HG02870 (cell line): ENCODE measurements at regions not wholly inside any gene's neighbourhood (a gene's known extent, or its start where the extent isn't known, plus 50 kb on each side); places are given as distances from the start of the nearest gene placed in this dataset.

Source experiments
- ATAC-seq: cut with Tn5 transposase; IDR thresholded peaks from one replicate; pipeline ENCODE4 v1.9.1; 2021; ENCODE audit warnings: mild to moderate bottlenecking, moderate library complexity; ENCODE audit not compliant: unreplicated experiment

DNA sequence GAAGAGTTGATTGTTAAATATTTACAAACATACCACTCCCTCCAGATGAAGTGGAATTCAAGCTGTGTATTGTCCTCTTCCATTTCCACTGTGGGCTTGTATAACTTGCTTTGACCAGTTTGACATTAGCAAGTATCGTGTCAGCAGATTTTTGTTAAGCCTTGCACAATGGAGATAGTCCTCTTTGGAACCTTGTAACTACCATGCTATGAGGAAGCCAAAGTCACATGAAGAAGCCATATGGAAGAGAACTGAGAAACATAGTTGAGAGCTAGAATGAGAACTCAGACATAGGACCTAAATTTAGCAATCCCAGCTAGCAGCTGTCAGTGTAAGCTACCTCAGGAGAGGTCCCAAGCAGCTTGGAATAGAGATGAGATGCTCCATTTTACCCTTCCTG is 889.2 kb downstream of the PDCD6IP start:
- ATAC-seq: no peak

GRCh38 chr3:34696831-34697230 is 898.4 kb downstream of the PDCD6IP start:
- no peak for ATAC-seq

GRCh38 chr3:34703053-34703452 is 904.6 kb downstream of the PDCD6IP start:
- no peak for ATAC-seq

DNA sequence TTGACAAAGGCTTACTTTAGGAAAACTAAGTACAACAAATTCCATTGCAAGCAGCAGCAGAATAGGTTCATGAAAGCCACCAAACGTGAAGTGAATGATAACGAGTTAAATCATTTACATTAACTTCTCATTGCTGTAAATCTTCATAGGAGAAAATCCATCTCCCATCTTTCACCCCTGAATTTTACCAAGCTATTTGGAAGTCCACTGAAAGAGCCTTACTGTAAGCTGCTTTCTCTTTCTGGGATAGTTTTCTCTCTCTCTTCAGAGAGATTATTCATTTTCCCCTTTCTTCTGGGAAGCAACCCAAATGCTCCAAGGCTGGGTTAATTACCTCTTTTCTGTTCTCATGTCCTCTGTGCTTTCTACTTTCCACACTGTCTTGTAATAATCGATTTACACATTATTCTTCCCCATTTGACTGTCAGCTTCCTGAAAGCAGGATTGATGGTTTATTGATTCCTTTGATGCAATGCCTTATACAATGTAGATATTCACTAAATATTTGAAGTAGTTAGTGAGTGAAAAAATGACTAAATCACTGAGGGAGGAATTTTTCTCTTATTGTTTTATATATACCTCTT is 914.3 kb upstream of the ARPP21 start:
- no peak for ATAC-seq

- no peak for ATAC-seq
Observed at GRCh38 chr3:34725774-34726173, 913.6 kb upstream of the ARPP21 start.

DNA sequence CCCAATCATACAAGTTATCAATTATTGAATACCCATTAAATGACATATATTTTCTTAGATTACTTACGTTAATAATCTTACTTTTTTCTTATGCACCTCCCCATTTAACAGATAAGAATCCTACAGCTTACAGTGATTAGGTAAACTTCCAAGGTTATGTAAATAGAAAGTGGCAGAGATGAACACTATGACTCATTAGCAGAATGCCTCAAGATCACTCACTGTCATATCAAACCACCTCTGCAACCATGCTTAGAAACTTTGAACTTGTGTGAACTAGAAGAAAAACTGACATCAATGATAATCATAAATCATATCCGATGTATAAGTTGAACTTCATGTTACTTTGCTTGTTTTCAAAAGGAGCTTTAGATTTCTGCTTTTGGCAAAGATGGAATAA is 911.6 kb upstream of the ARPP21 start:
- no peak for ATAC-seq

GRCh38 chr3:34742151-34742550 is 897.2 kb upstream of the ARPP21 start:
- ATAC-seq: no peak

DNA sequence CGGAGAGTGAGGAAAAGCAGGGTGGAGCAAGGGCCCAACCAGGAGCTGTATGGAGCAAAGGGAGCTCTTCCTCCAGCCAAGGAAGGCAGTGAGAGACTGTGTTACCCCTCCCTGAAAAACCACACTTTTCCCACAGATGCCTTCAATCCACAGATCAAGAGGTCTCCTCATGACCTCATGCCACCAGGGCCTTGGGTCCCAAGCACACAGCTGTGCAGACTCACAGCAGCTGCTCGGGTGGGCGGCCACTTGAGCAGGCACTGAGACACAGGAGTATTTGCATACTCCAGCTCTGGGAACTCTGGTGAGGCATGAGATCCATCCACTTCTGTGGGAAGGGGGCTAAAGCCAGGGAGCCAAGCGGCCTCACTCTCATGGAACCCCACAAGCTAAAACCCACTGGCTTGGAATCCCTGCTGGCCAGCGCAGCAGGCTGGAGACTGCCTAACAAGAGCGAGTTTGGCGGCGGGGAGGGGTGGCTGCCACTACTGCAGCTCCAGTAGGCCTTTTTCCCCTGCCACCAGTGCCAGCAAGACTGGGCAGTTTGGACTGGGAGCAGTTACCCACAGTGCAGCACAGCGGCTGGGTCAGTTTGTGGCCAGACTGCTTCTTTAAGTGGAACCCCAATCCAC is 880.6 kb upstream of the ARPP21 start:
- no peak for ATAC-seq

GRCh38 chr3:34777386-34777785 is 861.9 kb upstream of the ARPP21 start:
- ATAC-seq: no peak

- no peak for ATAC-seq
Observed at GRCh38 chr3:34779092-34779491, 860.2 kb upstream of the ARPP21 start.

DNA sequence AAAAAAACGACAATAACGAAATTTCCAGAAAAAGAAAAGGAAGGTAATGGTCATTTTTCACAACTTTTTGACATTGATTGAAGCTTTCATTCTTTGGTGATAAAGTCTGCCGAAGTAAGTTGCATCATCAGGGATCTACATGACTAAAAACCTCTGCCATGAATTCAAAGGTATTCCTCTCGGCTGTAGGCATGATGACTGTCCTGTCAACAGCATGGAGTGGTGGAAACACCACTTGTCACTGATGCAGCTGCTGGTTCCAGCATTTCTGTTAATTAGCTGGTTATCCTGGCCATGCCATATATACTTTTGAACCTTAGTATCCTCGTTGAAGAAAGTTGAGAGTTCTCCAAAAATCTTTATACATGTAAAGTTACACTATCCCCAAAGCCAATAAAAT is 859.0 kb upstream of the ARPP21 start:
- no peak for ATAC-seq

GRCh38 chr3:34780973-34781372 is 858.4 kb upstream of the ARPP21 start:
- no peak for ATAC-seq

GRCh38 chr3:34782871-34783270 is 856.5 kb upstream of the ARPP21 start:
- ATAC-seq: no peak

GRCh38 chr3:34783876-34784275 is 855.4 kb upstream of the ARPP21 start:
- no peak for ATAC-seq

GRCh38 chr3:34793057-34793456 is 846.3 kb upstream of the ARPP21 start:
- ATAC-seq: no peak

DNA sequence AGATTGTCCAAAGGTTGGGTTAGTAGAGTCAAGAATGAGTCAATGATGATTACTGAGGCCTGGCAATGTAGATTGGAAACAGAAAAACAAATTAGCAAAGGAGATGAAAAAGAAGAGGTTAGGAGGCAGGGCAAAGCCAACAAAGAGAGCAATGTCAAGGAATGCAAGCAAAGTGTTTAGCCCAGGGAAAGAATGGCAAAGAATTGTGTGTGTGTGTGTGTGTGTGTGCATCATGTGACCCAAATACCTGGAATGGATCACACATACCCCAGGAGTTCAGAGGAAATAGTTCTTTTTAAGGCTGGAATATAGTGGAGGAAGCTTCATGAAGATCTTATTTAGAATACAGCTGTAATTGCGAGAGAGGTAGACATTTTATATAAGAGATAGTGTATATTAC is 831.7 kb upstream of the ARPP21 start:
- no peak for ATAC-seq

- no peak for ATAC-seq
Observed at GRCh38 chr3:34808287-34808686, 831.0 kb upstream of the ARPP21 start.

GRCh38 chr3:34828847-34829246 is 810.5 kb upstream of the ARPP21 start:
- ATAC-seq: no peak

- no peak for ATAC-seq
Observed at GRCh38 chr3:34832865-34833508, 806.3 kb upstream of the ARPP21 start.

DNA sequence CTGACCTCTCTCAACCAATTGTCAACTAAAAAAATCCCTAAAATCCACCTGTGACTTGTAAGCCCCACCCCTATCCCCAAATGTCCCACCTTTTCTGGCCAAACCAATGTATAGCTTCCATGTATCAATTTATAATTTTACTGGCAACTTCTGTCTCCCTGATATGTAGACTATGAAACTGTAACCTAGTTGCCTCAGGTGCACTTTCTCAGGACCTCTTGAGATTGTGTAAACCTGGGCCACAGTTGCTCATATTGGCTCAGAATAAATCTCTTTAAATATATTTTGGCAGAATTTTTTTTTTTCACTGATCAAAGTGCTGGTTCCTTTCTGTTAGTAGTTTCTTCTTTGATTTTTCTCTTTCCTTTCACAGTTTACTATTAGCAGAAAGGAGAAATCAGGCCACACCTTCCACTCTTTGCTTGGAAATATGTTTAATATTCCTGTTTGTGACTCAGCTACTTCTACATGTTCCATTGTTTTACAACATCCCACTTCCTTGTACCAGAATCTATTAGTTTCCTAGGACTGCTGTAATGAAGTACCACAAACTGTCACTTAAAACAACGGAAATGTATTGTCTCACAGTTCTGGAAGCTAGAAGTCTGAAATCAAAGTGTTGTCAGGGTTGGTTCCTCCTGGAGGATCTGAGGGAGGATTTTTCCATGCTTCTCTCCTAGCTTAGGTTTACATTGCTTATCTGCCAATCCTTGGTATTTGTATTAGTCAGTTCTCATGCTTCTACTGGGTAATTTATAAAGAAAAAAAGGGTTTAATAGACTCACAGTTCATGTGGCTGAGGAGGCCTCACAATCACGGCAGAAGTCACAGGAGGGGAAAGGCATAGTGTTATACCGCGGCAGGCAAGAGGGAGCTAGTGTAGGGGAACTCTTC is 801.2 kb upstream of the ARPP21 start:
- ATAC-seq: no peak

GRCh38 chr3:34842706-34843480 is 796.4 kb upstream of the ARPP21 start:
- no peak for ATAC-seq
